Glutamatergic neuron (in vitro differentiated cells): ENCODE measurements at regions not wholly inside any gene's neighbourhood (a gene's known extent, or its start where the extent isn't known, plus 50 kb on each side); places are given as distances from the start of the nearest gene placed in this dataset.
"Not testable (repeated sequence)": the region's sequence is repeated elsewhere in the genome, so short reads cannot be mapped to it uniquely, and the experiment has no call there.

ENCODE experiments used
- DNase-seq: peaks from one replicate; pipeline ENCODE4 v3.0.0; 2022
- H3K27ac Mint-ChIP-seq: one replicate; pipeline ENCODE4 v1.8.0; 2020; ENCODE audit warnings: mild to moderate bottlenecking, mixed read lengths, inconsistent platforms; ENCODE audit not compliant: unreplicated experiment
- H3K27me3 Mint-ChIP-seq: one replicate; pipeline ENCODE4 v1.8.0; 2020; ENCODE audit warnings: mild to moderate bottlenecking, moderate library complexity, mixed read lengths, inconsistent platforms; ENCODE audit not compliant: unreplicated experiment
- H3K36me3 Mint-ChIP-seq: one replicate; pipeline ENCODE4 v1.8.0; 2020; ENCODE audit warnings: mild to moderate bottlenecking, mixed read lengths, inconsistent platforms; ENCODE audit not compliant: unreplicated experiment
- H3K4me1 Mint-ChIP-seq: one replicate; pipeline ENCODE4 v1.8.0; 2020; ENCODE audit warnings: mild to moderate bottlenecking, low read depth, mixed read lengths, inconsistent platforms; ENCODE audit not compliant: unreplicated experiment
- H3K4me3 Mint-ChIP-seq: one replicate; pipeline ENCODE4 v1.8.0; 2020; ENCODE audit warnings: mild to moderate bottlenecking, mixed read lengths, inconsistent platforms; ENCODE audit not compliant: unreplicated experiment
- H3K9me3 Mint-ChIP-seq: one replicate; pipeline ENCODE4 v1.8.0; 2020; ENCODE audit warnings: mild to moderate bottlenecking, moderate library complexity, mixed read lengths, inconsistent platforms; ENCODE audit not compliant: unreplicated experiment
- TF ChIP-seq, protein P1 (sequence below): fragments of 200-600 bp; sonication (generic); IDR thresholded peaks from one replicate; pipeline ENCODE4 v1.5.0; 2021; ENCODE audit not compliant: partially characterized antibody, unreplicated experiment

DNA sequence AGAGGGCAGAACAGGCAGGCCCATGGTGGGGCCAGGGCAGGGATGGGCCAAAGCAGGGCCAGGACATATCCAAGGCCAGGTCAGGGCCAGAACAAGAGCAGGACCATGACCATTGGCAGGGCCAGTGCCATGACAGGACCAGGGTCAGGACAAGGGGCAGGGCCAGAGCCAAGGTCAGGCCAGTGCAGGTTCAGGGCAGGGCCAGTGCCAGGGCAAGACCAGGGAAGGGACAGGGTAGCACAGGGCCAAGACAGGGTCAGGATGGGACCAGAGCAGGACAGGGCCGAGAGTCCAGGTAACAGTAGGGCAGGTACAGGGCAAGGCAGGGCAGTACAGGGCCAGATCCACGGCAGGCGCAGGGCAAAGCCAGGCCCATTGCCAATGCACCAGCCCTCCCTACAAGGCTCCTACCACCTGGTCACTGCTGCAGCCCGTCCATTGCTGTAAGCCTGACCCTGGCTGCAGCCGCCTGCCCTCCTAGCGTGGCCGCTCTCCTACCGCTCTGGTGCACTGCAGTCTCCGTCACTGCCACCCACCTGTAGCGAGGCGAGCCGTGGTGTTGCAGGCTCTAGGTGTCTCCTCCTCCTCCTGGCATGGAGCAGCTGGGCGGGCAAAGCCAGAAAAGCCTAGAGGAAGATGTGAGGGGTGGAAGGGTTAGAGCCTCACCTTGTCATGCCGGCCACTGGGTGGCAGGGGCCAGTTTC is 397.1 kb downstream of the GOLGA6L6 start:
- H3K4me3 Mint-ChIP-seq, H3K27me3 Mint-ChIP-seq, H3K9me3 Mint-ChIP-seq, H3K27ac Mint-ChIP-seq, DNase-seq, H3K4me1 Mint-ChIP-seq, H3K36me3 Mint-ChIP-seq: not testable (repeated sequence)

DNA sequence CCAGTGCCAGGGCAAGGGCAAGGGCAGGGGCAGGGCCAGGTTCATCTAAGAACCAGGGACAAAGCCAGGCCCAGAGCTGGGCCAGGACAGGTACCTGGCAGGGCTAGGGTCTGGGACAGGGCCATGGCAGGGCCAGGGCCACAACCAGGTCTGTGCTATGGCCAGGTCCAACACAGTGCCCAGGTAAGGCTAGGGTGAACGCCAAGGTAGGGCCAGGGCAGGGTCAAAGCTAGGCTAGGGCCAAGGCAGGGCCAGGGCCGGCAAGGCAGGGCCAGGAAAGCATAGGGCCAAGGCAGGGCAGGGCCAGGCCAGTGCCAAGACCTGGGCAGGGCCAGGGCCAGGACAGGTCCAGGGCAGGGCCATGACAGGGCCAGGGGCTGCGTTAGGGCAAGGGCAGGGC is 398.7 kb downstream of the GOLGA6L6 start:
- not testable (repeated sequence) for H3K36me3 Mint-ChIP-seq, DNase-seq, H3K27ac Mint-ChIP-seq, H3K4me1 Mint-ChIP-seq, H3K4me3 Mint-ChIP-seq, H3K27me3 Mint-ChIP-seq, H3K9me3 Mint-ChIP-seq

DNA sequence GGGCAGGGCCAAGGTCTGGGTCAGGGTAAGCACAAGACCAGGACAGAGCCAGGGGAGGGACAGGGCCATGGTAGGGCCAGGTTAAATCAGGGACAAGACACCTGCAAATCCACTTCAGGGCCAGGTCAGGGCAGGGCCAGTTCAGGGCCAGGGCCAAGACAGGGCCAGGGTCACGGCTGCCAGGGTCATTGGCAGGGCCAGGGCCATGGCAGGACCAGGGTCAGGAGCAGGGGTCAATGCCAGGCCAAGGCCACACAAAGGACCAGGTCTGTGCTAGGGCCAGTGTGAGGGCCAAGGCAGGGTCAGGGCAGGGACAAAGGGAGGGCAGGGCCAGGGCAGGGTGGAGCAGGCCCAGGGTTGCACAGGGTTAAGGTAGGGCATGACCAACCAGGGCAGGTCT is 399.2 kb downstream of the GOLGA6L6 start:
- H3K36me3 Mint-ChIP-seq = not testable (repeated sequence)

DNA sequence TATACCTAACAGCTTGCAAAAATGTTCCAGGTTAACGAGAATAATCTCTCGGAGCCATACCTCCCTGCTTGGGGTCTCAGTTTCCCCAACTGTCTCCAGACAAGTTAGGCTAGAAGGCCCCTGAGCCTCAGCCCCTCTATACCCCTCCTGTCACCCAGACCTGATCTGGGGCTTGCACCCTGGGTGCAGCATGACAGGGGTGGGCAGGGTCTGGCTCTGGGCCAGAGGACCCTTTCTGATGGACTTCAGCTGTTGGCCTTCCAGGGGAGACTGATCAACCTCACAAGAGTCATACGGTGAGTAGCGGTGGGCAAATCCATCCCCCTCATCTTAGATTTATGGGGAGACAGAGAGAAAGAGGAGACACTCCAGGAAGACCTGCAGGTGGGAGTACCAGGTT is 416.9 kb downstream of the GOLGA6L6 start:
- not testable (repeated sequence) for H3K36me3 Mint-ChIP-seq, H3K27me3 Mint-ChIP-seq, DNase-seq, H3K27ac Mint-ChIP-seq, H3K9me3 Mint-ChIP-seq, H3K4me3 Mint-ChIP-seq, H3K4me1 Mint-ChIP-seq

More for the DNA sequence above, 399.2 kb downstream of the GOLGA6L6 start:
- H3K27me3 Mint-ChIP-seq, H3K4me3 Mint-ChIP-seq, H3K27ac Mint-ChIP-seq, DNase-seq, H3K4me1 Mint-ChIP-seq, H3K9me3 Mint-ChIP-seq: not testable (repeated sequence)

DNA sequence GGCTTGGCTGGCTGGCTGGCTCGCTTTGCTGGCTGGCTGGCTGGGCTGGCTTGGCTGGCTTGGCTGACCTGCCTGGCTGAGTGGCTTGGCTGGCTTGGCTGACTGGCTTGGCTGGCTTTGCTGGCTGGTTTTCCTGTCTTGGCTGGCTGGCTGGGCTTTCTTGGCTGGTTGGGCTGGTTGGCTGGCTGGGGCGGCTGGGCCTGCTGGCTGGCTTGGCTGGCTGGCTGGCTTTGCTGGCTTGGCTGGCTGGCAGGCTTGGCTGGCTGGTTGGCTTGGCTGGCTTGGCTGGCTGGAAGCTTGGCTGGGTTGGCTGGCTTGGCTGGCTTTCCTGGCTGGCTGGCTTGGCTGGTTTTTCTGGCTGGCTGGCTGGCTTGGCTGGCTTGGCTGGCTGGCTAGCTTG is 435.6 kb downstream of the GOLGA6L6 start:
- Mint-ChIP-seq H3K4me1 (no peaks in the 10 kb centered on the region), H3K9me3 (no peaks in the 10 kb centered on the region), H3K36me3 (no peaks in the 10 kb centered on the region), H3K4me3 (no peak overlapping the region), H3K27me3 (no peaks in the 10 kb centered on the region), H3K27ac (no peak overlapping the region)
- TF ChIP-seq, protein P1, sequence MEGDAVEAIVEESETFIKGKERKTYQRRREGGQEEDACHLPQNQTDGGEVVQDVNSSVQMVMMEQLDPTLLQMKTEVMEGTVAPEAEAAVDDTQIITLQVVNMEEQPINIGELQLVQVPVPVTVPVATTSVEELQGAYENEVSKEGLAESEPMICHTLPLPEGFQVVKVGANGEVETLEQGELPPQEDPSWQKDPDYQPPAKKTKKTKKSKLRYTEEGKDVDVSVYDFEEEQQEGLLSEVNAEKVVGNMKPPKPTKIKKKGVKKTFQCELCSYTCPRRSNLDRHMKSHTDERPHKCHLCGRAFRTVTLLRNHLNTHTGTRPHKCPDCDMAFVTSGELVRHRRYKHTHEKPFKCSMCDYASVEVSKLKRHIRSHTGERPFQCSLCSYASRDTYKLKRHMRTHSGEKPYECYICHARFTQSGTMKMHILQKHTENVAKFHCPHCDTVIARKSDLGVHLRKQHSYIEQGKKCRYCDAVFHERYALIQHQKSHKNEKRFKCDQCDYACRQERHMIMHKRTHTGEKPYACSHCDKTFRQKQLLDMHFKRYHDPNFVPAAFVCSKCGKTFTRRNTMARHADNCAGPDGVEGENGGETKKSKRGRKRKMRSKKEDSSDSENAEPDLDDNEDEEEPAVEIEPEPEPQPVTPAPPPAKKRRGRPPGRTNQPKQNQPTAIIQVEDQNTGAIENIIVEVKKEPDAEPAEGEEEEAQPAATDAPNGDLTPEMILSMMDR = no peak
- DNase-seq = no peak

DNA sequence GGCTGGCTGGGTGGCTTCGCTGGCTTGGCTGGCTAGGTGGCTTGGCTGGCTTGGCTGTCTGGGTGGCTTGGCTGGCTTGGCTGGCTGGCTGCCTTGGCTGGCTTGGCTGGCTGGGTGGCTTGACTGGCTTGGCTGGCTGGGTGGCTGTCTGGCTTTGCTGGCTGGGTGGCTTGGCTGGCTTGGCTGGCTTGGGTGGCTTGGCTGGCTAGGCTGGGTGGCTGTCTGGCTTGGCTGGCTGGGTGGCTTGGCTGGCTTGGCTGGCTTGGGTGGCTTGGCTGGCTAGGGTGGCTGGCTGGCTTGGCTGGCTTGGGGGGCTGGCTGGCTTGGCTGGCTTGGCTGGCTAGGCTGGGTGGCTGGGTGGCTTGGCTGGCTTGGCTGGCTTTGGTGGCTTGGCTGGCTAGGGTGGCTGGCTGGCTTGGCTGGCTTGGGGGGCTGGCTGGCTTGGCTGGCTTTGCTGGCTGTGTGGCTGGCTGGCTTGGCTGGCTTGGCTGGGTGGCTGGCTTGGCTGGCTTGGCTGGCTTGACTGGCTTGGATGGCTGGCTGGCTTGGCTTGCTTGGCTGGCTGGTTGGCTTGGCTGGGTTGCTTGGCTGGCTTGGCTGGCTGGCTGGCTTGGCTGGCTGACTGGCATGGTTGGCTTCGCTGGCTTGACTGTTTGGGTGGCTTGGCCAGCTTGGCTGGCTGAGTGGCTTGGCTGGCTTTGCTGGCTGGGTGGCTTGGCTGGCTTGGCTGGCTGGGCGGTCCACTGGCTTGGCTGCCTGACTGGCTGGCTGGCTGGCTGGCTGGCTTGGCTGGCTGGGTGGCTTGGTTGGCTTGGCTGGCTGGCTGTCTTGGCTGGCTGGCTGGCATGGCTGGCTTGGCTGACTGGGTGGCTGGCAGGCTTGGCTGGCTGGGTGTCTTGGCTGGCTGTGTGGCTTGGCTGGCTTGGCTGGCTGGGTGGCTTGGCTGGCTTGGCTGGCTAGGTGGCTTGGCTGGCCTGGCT is 436.3 kb downstream of the GOLGA6L6 start:
- H3K36me3 Mint-ChIP-seq, H3K9me3 Mint-ChIP-seq, H3K4me3 Mint-ChIP-seq, H3K27me3 Mint-ChIP-seq, H3K4me1 Mint-ChIP-seq, H3K27ac Mint-ChIP-seq, DNase-seq: not testable (repeated sequence)

DNA sequence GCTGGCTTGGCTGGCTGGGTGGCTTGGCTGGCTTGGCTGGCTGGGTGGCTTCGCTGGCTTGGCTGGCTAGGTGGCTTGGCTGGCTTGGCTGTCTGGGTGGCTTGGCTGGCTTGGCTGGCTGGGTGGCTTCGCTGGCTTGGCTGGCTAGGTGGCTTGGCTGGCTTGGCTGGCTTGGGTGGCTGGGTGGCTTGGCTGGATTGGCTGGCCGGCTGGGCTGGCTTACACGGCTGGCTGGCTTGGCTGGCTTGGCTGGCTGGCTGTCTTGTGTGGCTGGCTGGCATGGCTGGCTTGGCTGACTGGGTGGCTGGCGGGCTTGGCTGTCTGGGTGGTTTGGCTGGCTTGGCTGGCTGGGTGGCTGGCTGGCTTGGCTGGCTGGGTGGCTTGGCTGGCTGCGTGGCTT is 437.0 kb downstream of the GOLGA6L6 start:
- not testable (repeated sequence) for H3K27ac Mint-ChIP-seq, H3K36me3 Mint-ChIP-seq, H3K27me3 Mint-ChIP-seq, H3K4me1 Mint-ChIP-seq, H3K4me3 Mint-ChIP-seq, H3K9me3 Mint-ChIP-seq
- peak; percentile 11 for DNase-seq

DNA sequence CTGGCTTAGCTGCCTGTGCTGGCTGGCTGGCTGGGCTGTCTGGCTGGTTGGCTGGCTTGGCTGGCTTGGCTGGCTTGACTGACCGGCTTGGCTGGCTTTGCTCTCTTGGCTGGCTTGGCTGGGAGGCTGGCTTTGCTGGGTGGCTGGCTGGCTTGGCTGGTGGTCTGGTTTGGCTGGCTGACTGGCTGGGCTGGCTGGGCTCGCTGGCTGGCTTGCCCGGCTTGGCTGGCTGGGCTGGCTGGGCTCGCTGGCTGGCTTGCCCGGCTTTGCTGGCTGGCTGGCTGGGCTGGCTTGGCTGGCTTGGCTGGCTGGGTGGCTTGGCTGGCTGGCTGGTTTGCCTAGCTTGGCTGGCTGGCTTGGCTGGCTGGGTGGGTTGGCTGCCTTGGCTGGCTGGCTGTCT is 438.7 kb downstream of the GOLGA6L6 start:
- peak; percentile 14 for DNase-seq
- H3K4me3 Mint-ChIP-seq, H3K27me3 Mint-ChIP-seq, H3K27ac Mint-ChIP-seq, H3K9me3 Mint-ChIP-seq, H3K4me1 Mint-ChIP-seq, H3K36me3 Mint-ChIP-seq: not testable (repeated sequence)

DNA sequence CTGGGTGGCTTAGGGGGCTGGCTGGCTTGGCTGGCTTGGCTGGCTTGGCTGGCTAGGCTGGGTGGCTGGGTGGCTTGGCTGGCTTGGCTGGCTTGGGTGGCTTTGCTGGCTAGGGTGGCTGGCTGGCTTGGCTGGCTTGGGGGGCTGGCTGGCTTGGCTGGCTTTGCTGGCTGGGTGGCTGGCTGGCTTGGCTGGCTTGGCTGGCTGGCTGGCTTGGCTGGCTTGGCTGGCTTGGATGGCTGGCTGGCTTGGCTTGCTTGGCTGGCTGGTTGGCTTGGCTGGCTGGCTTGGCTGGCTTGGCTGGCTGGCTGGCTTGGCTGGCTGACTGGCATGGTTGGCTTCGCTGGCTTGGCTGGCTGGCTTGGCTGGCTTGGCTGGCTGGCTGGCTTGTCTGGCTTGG is 439.4 kb downstream of the GOLGA6L6 start:
- H3K4me1 Mint-ChIP-seq, H3K4me3 Mint-ChIP-seq, H3K36me3 Mint-ChIP-seq, H3K27me3 Mint-ChIP-seq, H3K9me3 Mint-ChIP-seq, H3K27ac Mint-ChIP-seq: not testable (repeated sequence)
- DNase-seq = peak; percentile 6

DNA sequence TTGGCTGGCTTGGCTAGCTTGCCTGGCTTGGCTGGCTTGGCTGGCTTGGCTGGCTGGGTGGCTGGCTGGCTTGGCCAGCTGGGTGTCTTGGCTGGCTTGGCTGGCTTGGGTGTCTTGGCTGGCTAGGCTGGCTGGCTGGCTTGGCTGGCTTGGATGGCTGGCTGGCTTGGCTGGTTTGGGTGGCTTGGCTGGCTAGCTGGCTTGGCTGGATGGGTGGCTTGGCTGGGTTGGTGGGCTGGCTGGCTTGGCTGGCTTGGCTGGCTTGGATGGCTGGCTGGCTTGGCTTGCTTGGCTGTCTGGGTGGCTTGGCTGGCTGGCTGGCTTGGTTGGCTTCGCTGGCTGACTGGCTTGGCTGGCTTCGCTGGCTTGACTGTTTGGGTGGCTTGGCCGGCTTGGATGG is 440.3 kb downstream of the GOLGA6L6 start:
- H3K4me1 Mint-ChIP-seq = not testable (repeated sequence)

DNA sequence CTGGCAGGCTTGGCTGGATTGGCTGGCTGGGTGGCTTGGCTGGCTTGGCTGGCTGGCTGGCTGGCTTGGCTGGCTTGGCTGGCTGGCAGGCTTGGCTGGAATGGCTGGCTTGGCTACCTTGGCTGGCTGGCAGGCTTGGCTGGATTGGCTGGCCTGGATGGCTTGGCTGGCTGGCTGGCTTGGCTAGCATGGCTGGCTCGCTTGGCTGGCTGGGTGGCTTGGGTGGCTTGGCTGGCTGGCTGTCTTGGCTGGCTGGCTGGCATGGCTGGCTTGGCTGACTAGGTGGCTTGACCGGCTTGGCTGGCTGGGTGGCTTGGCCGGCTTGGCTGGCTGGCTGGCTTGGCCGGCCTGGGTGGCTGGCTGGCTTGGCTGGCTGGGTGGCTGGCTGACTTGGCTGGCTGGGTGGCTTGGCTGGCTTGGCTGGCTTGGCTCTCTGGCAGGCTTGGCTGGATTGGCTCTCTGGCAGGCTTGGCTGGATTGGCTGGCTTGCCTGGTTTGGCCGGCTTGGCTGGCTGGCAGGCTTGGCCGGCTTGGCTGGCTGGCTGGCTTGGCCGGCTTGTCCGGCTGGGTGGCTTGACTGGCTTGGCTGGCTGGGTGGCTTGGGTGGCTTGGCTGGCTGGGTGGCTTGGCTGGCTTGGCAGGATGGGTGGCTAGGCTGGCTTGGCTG is 440.9 kb downstream of the GOLGA6L6 start:
- not testable (repeated sequence) for H3K4me1 Mint-ChIP-seq, H3K36me3 Mint-ChIP-seq

More for the DNA sequence above, 440.3 kb downstream of the GOLGA6L6 start:
- not testable (repeated sequence) for H3K36me3 Mint-ChIP-seq, H3K27ac Mint-ChIP-seq, DNase-seq, H3K27me3 Mint-ChIP-seq, H3K9me3 Mint-ChIP-seq, H3K4me3 Mint-ChIP-seq

More for the DNA sequence above, 440.9 kb downstream of the GOLGA6L6 start:
- DNase-seq, H3K9me3 Mint-ChIP-seq, H3K27ac Mint-ChIP-seq, H3K27me3 Mint-ChIP-seq, H3K4me3 Mint-ChIP-seq: not testable (repeated sequence)
